Endothelial cell of umbilical vein (primary cell): ENCODE measurements at regions not wholly inside any gene's neighbourhood (a gene's known extent, or its start where the extent isn't known, plus 50 kb on each side); places are given as distances from the start of the nearest gene placed in this dataset.

Experiments
- BruUV-seq: library from RNA; stranded (reverse); fragments of 400-500 nt; replicated peaks from 2 replicates; lab custom pipeline; 2021; lab: Mats Ljungman, UMichigan
- CTCF ChIA-PET: fragments of 300-600, 350-600 bp; sonication (Branson Sonifier 250); formaldehyde crosslinking; loops from one replicate; lab custom pipeline; 2021; ENCODE audit warnings: antibody characterized with exemption, inconsistent platforms; lab: Charles Lee
- POLR2A ChIA-PET: fragments of 300-600, 350-600 bp; sonication (Branson Sonifier 250); formaldehyde crosslinking; loops from one replicate; lab custom pipeline; 2021; ENCODE audit warnings: antibody characterized with exemption, inconsistent platforms; lab: Charles Lee
- DNase-seq: peaks from one replicate; pipeline ENCODE4 v3.0.0-alpha.2; 2011; ENCODE audit warnings: low read depth, low spot score
- FAIRE-seq: peaks from 2 replicates; lab custom pipeline; 2011; peaks lifted over from hg19 to GRCh38; lab: Jason Lieb, UNC
- H2AFZ ChIP-seq: 2 replicates; pipeline ENCODE4 v1.6.0; 2012; ENCODE audit warnings: low read depth, low read length, control low read depth, inconsistent platforms
- H3K27ac ChIP-seq: 2 replicates; pipeline ENCODE4 v1.5.1; 2011; ENCODE audit warnings: low read depth, mild to moderate bottlenecking, control low read depth, low read length, moderate library complexity; ENCODE audit not compliant: insufficient read depth
- H3K27me3 ChIP-seq, 2 experiments: 2 replicates each; pipeline versions ENCODE4 v1.6.0 to v1.6.1; 2011; ENCODE audit warnings: low read length in 2 of 2, mixed read lengths in 1 of 2; ENCODE audit not compliant: control insufficient read depth in 2 of 2, insufficient read depth in 2 of 2
- H3K36me3 ChIP-seq, 2 experiments: 2 replicates in 1 of 2; 3 replicates in 1 of 2; pipeline ENCODE4 v1.5.1; 2011; ENCODE audit warnings: low read length in 2 of 2, mild to moderate bottlenecking in 1 of 2, moderate library complexity in 1 of 2; ENCODE audit not compliant: control insufficient read depth in 2 of 2, insufficient read depth in 2 of 2; ENCODE audit errors: extremely low read depth in 1 of 2
- H3K4me1 ChIP-seq: 3 replicates; pipeline ENCODE4 v1.5.1; 2011; ENCODE audit warnings: mild to moderate bottlenecking, low read length; ENCODE audit not compliant: control insufficient read depth, insufficient read depth; ENCODE audit errors: extremely low read depth
- H3K4me2 ChIP-seq: 2 replicates; pipeline ENCODE4 v1.6.1; 2011; ENCODE audit warnings: low read length, control low read depth, mixed read lengths; ENCODE audit not compliant: insufficient read depth
- H3K4me3 ChIP-seq, 3 experiments: fragments of 200-600 bp in 1 of 3; sonication (generic), shearing (Covaris generic) in 1 of 3; replicated peaks in 1 of 3; 2 replicates each; pipeline ENCODE4 v1.5.1; 2011 to 2016; ENCODE audit warnings: control low read depth in 3 of 3, low read length in 3 of 3, mild to moderate bottlenecking in 2 of 3, inconsistent platforms in 1 of 3, low read depth in 1 of 3, moderate library complexity in 1 of 3; ENCODE audit not compliant: insufficient read depth in 1 of 3
- H3K79me2 ChIP-seq: 2 replicates; pipeline ENCODE4 v1.6.0; 2012; ENCODE audit warnings: low read length, inconsistent platforms; ENCODE audit not compliant: control insufficient read depth, insufficient read depth
- H3K9ac ChIP-seq: replicated peaks from 2 replicates; pipeline ENCODE3; 2011; ENCODE audit warnings: low read length, control low read depth; ENCODE audit not compliant: insufficient read depth; ENCODE audit errors: extremely low read depth
- H3K9me1 ChIP-seq: replicated peaks from 3 replicates; pipeline ENCODE4 v1.6.0; 2011; ENCODE audit warnings: mild to moderate bottlenecking, low read length; ENCODE audit not compliant: control insufficient read depth, insufficient read depth; ENCODE audit errors: extremely low read depth
- H3K9me3 ChIP-seq: replicated peaks from 2 replicates; pipeline ENCODE4 v1.5.1; 2012; ENCODE audit warnings: low read length, inconsistent platforms; ENCODE audit not compliant: control insufficient read depth, insufficient read depth
- H4K20me1 ChIP-seq: replicated peaks from 2 replicates; pipeline ENCODE3; 2011; ENCODE audit warnings: mild to moderate bottlenecking, low read length; ENCODE audit not compliant: control insufficient read depth, insufficient read depth; ENCODE audit errors: extremely low read depth
- CTCF ChIP-seq, 2 donors: IDR thresholded peaks; 1 replicate in 1 of 2; 2 replicates in 1 of 2; pipeline ENCODE4 v1.5.1; 2011; ENCODE audit warnings: low read length in 2 of 2, mild to moderate bottlenecking in 2 of 2, moderate library complexity in 2 of 2, control low read depth in 1 of 2, inconsistent platforms in 1 of 2, low read depth in 1 of 2; ENCODE audit not compliant: insufficient read depth in 1 of 2; ENCODE audit errors: extremely low read depth in 1 of 2
- EZH2 ChIP-seq: IDR thresholded peaks from 2 replicates; pipeline ENCODE4 v1.6.1; 2012; ENCODE audit warnings: borderline replicate concordance, low read depth, mild to moderate bottlenecking, moderate library complexity, low read length, inconsistent platforms; ENCODE audit not compliant: severe bottlenecking
- FOS ChIP-seq: IDR thresholded peaks from 2 replicates; pipeline ENCODE4 v1.6.1; 2011; ENCODE audit warnings: mild to moderate bottlenecking, low read length, moderate library complexity, borderline replicate concordance; ENCODE audit not compliant: insufficient read depth
- GATA2 ChIP-seq: IDR thresholded peaks from 2 replicates; pipeline ENCODE4 v1.7.0; 2011; ENCODE audit warnings: low read depth, mild to moderate bottlenecking, moderate library complexity, mixed read lengths, low read length; ENCODE audit not compliant: insufficient read length, insufficient read depth
- JUN ChIP-seq: IDR thresholded peaks from 2 replicates; pipeline ENCODE4 v1.6.1; 2011; ENCODE audit warnings: borderline replicate concordance, low read depth; ENCODE audit not compliant: insufficient read length, insufficient read depth
- MAX ChIP-seq: IDR thresholded peaks from 2 replicates; pipeline ENCODE4 v1.6.1; 2011; ENCODE audit not compliant: insufficient read depth, insufficient read length
- MYC ChIP-seq: IDR thresholded peaks from one replicate; pipeline ENCODE4 v1.6.1; 2011; ENCODE audit warnings: mild to moderate bottlenecking, low read depth, low read length
- POLR2A ChIP-seq: IDR thresholded peaks from 2 replicates; pipeline ENCODE4 v1.6.1; 2012; ENCODE audit warnings: low read depth, mild to moderate bottlenecking, control low read depth, low read length
- POLR2AphosphoS5 ChIP-seq: IDR thresholded peaks from 2 replicates; pipeline ENCODE4 v1.6.1; 2012; ENCODE audit warnings: low read depth, mild to moderate bottlenecking, control low read depth, low read length, moderate library complexity; ENCODE audit not compliant: insufficient read depth
- dilution Hi-C: fragments of 300-500 bp; cut with MboI; formaldehyde crosslinking; loops from one replicate; pipeline ENCODE4 v1.15.0; 2019; ENCODE audit warnings: low sequenced_read_pairs; ENCODE audit not compliant: extremely low pct_ligation_motif_present
- intact Hi-C: fragments of 100-400 bp; cut with micrococcal nuclease; formaldehyde crosslinking; loops from one replicate; pipeline ENCODE4 v1.10.0; 2022

DNA sequence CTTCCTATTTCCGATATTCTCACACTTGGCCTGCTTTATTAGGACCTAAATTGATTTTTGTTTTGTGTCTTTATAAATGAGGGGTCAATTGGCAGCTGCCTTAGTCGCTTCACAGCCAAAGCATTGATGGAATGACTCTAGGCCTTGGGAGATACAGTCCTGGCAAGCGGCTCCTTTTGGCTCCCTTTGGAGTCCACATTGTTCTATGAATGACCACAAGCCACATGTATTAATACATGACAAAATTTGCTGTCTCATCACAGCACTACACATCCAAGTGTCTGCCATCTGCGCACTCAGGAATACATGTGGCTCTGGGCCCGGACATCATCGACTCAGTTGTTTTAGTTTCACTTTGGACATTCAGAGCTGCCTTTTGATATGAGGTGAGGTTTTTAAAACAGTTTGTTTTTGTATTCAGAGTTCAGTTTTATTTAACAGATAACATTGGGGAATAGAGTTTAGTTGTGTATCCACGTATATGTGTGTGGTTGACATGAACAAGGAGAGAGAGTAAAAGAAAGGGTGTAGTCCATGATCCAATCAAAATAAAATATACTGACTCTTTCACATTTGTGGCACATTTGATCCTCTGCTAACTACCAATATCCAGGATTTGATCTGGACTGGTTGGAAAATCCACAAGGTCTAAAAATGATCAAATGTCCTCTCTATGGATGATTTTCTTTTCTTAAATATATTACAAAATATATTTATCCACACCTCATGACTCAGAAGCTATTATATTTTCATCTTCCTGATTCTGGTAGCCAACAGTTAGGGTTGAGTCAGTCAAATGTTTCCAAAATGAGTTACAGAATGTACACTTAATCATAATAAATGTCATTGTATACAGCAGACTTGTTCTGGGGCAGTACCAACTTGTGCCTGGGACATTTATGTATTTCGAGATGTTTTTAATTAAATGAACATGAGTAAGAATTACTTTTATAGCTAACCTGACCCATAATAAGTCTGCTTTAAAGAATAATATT lies 114.0 kb upstream of the MTAP start:
- no peaks in the 10 kb centered on the region for H3K36me3 ChIP-seq
- H4K20me1 ChIP-seq = no peaks in the 10 kb centered on the region
- peak overlapping the region; percentile 72 for H3K4me2 ChIP-seq
- no peaks in the 10 kb centered on the region for H3K9me3 ChIP-seq
- peaks cover 61% of the 10 kb centered on the region for H3K4me1 ChIP-seq
- peak overlapping the region; percentile 60 for H3K9ac ChIP-seq
- no peaks in the 10 kb centered on the region for H3K9me1 ChIP-seq
- intact Hi-C loops (loop anchor here (2.0 to 10.0 kb wide), 2 partner anchors 182 to 416 kb away; no protein-coding TSS in a partner anchor), dilution Hi-C loops (loop anchor here (10.0 kb wide), 1 partner anchor 134 kb away; no protein-coding TSS in a partner anchor)
- DNase-seq (peak; percentile 83), FAIRE-seq (peak; percentile 43)
- H3K27me3 ChIP-seq = no peaks in the 10 kb centered on the region
- BruUV-seq = TSS peak; percentile 13
- no peak for TF ChIP-seq GATA2
- TF ChIP-seq JUN = peak; percentile 59
- peak; percentile 90 for TF ChIP-seq FOS
- peak overlapping the region; percentile 7 for H2AFZ ChIP-seq
- CTCF ChIA-PET = interaction anchor here (1.0 to 7.2 kb wide), 8 partner anchors 10 to 222 kb away, joined by 3 to 42 read pairs (median 4); no protein-coding TSS in a partner anchor
- H3K79me2 ChIP-seq = peaks cover 7% of the 10 kb centered on the region
- no peak overlapping the region for H3K4me3 ChIP-seq
- POLR2A ChIA-PET = no interaction called here
- peak overlapping the region; percentile 70 for H3K27ac ChIP-seq

GRCh38 chr9:21689854-21690253 lies 112.6 kb upstream of the MTAP start:
- CTCF ChIA-PET = interaction anchor here (0.8 to 7.2 kb wide), 8 partner anchors 11 to 255 kb away, joined by 3 to 42 read pairs (median 4); no protein-coding TSS in a partner anchor
- H3K27ac ChIP-seq = peak overlapping the region; percentile 70
- dilution Hi-C loops = loop anchor here (10.0 kb wide), 1 partner anchor 135 kb away; no protein-coding TSS in a partner anchor

More at GRCh38 chr9:21689854-21690253, 112.6 kb upstream of the MTAP start:
- Histone ChIP-seq H3K79me2 (peaks cover 7% of the 10 kb centered on the region), H3K27me3 (no peaks in the 10 kb centered on the region), H3K4me2 (no peak overlapping the region), H4K20me1 (no peaks in the 10 kb centered on the region), H3K4me3 (no peak overlapping the region), H3K36me3 (no peaks in the 10 kb centered on the region), H2AFZ (peak overlapping the region; percentile 65), H3K9ac (no peak overlapping the region), H3K9me3 (no peaks in the 10 kb centered on the region), H3K9me1 (no peaks in the 10 kb centered on the region), H3K4me1 (peaks cover 47% of the 10 kb centered on the region)
- intact Hi-C loops = loop anchor here (2.0 to 10.0 kb wide), 2 partner anchors 183 to 415 kb away; no protein-coding TSS in a partner anchor
- BruUV-seq = no TSS peak
- DNase-seq (no peak), FAIRE-seq (no peak)
- TF ChIP-seq CTCF (IDR thresholded peaks at IDR 0.05; ENCODE audit: extremely low read depth in 1 of 2, insufficient read depth in 1 of 2, low read depth in 1 of 2, low read length in 2 of 2) (no peak), GATA2 (no peak), MYC (no peak), POLR2A (no peak), FOS (no peak), POLR2AphosphoS5 (no peak), MAX (no peak), JUN (no peak), EZH2 (no peak)
- POLR2A ChIA-PET = no interaction called here
